ENCODE measurements at regions not wholly inside any gene's neighbourhood (a gene's known extent, or its start where the extent isn't known, plus 50 kb on each side); places are given as distances from the start of the nearest gene placed in this dataset.
"Not testable (repeated sequence)": the region's sequence is repeated elsewhere in the genome, so short reads cannot be mapped to it uniquely, and the experiment has no call there.

DNA sequence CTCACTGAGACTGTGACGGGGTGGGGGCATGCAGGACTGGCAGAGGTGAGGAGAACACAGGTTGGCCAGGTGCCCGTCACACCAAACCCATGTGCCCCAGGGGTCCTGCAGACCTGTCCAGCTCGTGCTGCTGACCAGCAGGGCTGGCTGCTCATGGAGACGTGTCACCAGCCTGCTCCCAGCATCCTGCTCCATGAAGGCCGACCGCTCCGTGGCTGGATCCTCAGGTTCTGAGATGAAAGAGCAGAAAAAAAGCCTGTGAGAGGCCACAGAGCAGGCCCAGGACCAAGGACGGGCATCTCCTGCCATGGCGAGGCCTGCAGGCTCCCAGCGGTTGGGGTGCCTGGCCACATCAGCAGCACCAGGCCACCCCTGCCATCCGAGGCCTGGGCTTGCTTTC lies 71.7 kb upstream of the DRD5 start:
- H3K27ac ChIP-seq (ENCODE audit: low read length), result no peak overlapping the region
- no peaks in the 10 kb centered on the region for H3K27me3 ChIP-seq (ENCODE audit: insufficient read depth, low read depth, low read length)
- no peak for TF ChIP-seq TAF1 (IDR thresholded peaks at IDR 0.05; ENCODE audit: low read depth)
- no peaks in the 10 kb centered on the region for H3K36me3 ChIP-seq (ENCODE audit: insufficient read depth, low read length)
- H3K79me2 ChIP-seq (replicated peaks; ENCODE audit: insufficient read depth, low read length), result no peaks in the 10 kb centered on the region
- no peak overlapping the region for H3K9ac ChIP-seq (ENCODE audit: low read length)
- no peaks in the 10 kb centered on the region for H3F3A ChIP-seq (ENCODE audit: insufficient read depth, low read length, poor library complexity, severe bottlenecking)
- H3K4me3 ChIP-seq (ENCODE audit: low read length), result no peak overlapping the region
- no peaks in the 10 kb centered on the region for H4K20me1 ChIP-seq (ENCODE audit: insufficient read depth)
- no peaks in the 10 kb centered on the region for H3K9me3 ChIP-seq (ENCODE audit: low read length)
- no peaks in the 10 kb centered on the region for H3K9me2 ChIP-seq (ENCODE audit: insufficient read depth, low read length)
- no peak overlapping the region for H2AFZ ChIP-seq (ENCODE audit: low read depth, low read length)
- no peak overlapping the region for H3K4me2 ChIP-seq (ENCODE audit: low read length)

DNA sequence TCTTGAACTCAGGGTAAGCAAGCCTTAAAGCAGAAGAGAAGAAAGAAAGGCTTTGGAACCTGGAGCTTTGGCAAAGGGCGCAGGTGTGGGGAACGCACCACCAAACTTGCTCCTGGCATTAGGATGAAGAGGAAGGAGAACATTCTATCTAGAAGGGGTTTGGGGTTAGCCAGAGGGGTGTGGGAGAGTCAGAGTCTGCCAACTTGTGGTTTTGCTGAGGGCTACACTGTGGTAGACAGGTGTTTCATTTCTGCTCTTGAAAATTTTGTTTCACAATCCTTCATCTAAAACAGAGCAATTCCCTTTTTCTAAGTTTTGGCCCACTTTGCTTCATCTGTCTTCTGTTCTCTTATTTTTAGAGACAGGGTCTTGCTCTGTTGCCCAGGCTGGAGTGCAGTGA lies 66.2 kb upstream of the DRD5 start:
- H3K27ac ChIP-seq (ENCODE audit: low read length); H3F3A ChIP-seq (ENCODE audit: insufficient read depth, low read length, poor library complexity, severe bottlenecking); H3K27me3 ChIP-seq (ENCODE audit: insufficient read depth, low read depth, low read length); H3K9ac ChIP-seq (ENCODE audit: low read length); H3K36me3 ChIP-seq (ENCODE audit: insufficient read depth, low read length); H3K9me3 ChIP-seq (ENCODE audit: low read length); H2AFZ ChIP-seq (ENCODE audit: low read depth, low read length); H3K4me2 ChIP-seq (ENCODE audit: low read length); H4K20me1 ChIP-seq (ENCODE audit: insufficient read depth); H3K4me3 ChIP-seq (ENCODE audit: low read length); H3K9me2 ChIP-seq (ENCODE audit: insufficient read depth, low read length); H3K79me2 ChIP-seq (replicated peaks; ENCODE audit: insufficient read depth, low read length): not testable (repeated sequence)

DNA sequence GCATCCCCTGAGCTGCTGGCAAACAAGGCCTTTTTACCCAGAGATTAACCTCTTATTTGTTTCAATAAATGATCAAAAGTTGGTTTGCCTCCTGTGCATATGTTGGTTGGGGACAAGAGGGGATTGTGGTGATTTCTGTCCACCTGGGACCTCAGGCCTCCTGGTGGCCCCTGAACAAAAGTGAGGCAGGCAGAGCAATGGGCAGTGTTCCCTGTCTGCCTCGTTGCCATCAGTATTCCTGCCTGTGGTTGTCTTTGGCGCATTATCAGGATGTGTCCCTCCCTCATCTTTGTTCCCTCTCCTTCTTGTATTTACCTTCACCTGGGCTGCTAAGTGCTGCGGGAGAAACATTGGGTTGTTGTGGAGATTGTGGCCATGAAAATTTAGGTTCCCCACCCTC lies 65.3 kb upstream of the DRD5 start:
- H3K79me2 ChIP-seq (replicated peaks; ENCODE audit: insufficient read depth, low read length), result no peaks in the 10 kb centered on the region
- H4K20me1 ChIP-seq (ENCODE audit: insufficient read depth), result no peaks in the 10 kb centered on the region

DNA sequence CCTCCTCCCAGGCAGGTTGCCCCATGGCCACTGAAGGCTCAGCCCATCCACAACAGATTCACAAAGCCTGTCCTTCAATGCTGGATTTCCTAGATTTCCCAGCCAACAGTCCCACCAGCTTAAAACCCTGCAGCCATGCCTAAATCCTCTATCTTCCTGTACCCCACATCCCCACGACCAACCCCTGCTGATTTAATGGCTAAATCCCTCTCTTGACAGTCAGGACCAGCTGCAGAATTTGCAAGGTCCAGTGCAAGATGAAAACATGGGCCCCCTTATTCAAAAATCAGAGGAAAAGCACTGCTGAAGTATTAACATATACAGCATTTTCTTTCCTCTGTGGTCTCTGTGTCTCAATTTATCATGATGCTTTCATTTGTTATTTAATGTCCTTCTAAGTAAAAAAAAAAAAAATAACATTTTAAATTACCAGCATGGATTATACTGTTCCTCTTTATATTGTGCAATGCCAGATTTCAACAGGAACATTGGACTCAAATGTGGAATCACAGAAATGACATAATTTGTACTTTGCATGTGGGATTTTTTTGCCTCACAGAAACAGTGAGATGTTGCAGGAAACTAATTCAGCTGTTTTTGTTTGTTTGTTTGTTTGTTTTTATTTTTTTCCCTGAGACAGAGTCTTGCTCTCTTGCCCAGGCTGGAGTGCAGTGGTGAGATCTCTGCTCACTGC lies 63.0 kb upstream of the DRD5 start:
- H3K9me3 ChIP-seq (ENCODE audit: low read length); H4K20me1 ChIP-seq (ENCODE audit: insufficient read depth): not testable (repeated sequence)

More for the DNA sequence above, 65.3 kb upstream of the DRD5 start:
- Histone ChIP-seq H3K36me3 (ENCODE audit: insufficient read depth, low read length) (no peaks in the 10 kb centered on the region), H3K27me3 (ENCODE audit: insufficient read depth, low read depth, low read length) (no peaks in the 10 kb centered on the region), H3K9me2 (ENCODE audit: insufficient read depth, low read length) (no peaks in the 10 kb centered on the region), H3K27ac (ENCODE audit: low read length) (no peak overlapping the region), H3F3A (ENCODE audit: insufficient read depth, low read length, poor library complexity, severe bottlenecking) (no peaks in the 10 kb centered on the region), H3K9ac (ENCODE audit: low read length) (no peak overlapping the region), H2AFZ (ENCODE audit: low read depth, low read length) (no peak overlapping the region), H3K9me3 (ENCODE audit: low read length) (no peaks in the 10 kb centered on the region), H3K4me3 (ENCODE audit: low read length) (no peak overlapping the region), H3K4me2 (ENCODE audit: low read length) (no peak overlapping the region)
- TF ChIP-seq SMC3 (conservative IDR thresholded peaks at IDR 0.05; ENCODE audit: poor library complexity) (no peak), POLR2AphosphoS5 (IDR thresholded peaks at IDR 0.05) (no peak), RAD21 (conservative IDR thresholded peaks at IDR 0.05) (no peak), TAF1 (IDR thresholded peaks at IDR 0.05; ENCODE audit: low read depth) (no peak), EP300 (conservative IDR thresholded peaks at IDR 0.05; ENCODE audit: poor library complexity, severe bottlenecking) (no peak), MXI1 (conservative IDR thresholded peaks at IDR 0.05; ENCODE audit: poor library complexity, severe bottlenecking) (no peak), EZH2 (IDR thresholded peaks at IDR 0.05; ENCODE audit: borderline replicate concordance, insufficient read depth, low read length, poor library complexity, severe bottlenecking) (no peak)
- TF ChIP-seq, protein P1, sequence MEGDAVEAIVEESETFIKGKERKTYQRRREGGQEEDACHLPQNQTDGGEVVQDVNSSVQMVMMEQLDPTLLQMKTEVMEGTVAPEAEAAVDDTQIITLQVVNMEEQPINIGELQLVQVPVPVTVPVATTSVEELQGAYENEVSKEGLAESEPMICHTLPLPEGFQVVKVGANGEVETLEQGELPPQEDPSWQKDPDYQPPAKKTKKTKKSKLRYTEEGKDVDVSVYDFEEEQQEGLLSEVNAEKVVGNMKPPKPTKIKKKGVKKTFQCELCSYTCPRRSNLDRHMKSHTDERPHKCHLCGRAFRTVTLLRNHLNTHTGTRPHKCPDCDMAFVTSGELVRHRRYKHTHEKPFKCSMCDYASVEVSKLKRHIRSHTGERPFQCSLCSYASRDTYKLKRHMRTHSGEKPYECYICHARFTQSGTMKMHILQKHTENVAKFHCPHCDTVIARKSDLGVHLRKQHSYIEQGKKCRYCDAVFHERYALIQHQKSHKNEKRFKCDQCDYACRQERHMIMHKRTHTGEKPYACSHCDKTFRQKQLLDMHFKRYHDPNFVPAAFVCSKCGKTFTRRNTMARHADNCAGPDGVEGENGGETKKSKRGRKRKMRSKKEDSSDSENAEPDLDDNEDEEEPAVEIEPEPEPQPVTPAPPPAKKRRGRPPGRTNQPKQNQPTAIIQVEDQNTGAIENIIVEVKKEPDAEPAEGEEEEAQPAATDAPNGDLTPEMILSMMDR (IDR thresholded peaks at IDR 0.05; ENCODE audit: poor library complexity, severe bottlenecking), result no peak
- TF ChIP-seq, protein P2, sequence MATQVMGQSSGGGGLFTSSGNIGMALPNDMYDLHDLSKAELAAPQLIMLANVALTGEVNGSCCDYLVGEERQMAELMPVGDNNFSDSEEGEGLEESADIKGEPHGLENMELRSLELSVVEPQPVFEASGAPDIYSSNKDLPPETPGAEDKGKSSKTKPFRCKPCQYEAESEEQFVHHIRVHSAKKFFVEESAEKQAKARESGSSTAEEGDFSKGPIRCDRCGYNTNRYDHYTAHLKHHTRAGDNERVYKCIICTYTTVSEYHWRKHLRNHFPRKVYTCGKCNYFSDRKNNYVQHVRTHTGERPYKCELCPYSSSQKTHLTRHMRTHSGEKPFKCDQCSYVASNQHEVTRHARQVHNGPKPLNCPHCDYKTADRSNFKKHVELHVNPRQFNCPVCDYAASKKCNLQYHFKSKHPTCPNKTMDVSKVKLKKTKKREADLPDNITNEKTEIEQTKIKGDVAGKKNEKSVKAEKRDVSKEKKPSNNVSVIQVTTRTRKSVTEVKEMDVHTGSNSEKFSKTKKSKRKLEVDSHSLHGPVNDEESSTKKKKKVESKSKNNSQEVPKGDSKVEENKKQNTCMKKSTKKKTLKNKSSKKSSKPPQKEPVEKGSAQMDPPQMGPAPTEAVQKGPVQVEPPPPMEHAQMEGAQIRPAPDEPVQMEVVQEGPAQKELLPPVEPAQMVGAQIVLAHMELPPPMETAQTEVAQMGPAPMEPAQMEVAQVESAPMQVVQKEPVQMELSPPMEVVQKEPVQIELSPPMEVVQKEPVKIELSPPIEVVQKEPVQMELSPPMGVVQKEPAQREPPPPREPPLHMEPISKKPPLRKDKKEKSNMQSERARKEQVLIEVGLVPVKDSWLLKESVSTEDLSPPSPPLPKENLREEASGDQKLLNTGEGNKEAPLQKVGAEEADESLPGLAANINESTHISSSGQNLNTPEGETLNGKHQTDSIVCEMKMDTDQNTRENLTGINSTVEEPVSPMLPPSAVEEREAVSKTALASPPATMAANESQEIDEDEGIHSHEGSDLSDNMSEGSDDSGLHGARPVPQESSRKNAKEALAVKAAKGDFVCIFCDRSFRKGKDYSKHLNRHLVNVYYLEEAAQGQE (IDR thresholded peaks at IDR 0.05; ENCODE audit: borderline replicate concordance), result no peak

DNA sequence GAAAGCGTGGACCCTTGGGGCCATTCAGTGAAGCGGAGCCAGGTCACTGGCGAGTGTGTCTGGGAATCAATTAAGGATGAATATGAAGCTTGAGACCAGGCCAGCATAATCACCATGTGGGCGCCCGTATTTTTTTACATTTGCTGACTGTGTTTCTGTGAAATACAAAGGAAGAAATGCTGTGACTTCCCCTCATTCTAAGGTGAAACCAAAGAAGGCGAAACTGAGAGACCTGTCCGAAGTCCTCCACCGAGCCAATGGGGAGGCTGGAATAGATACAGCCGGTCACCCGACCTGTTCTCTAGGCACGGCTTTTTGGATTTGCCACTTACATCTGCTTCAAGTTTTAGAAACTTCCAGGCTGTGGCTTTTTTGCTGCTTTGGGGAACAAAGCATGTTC lies 59.3 kb upstream of the DRD5 start:
- H3K4me3 ChIP-seq (ENCODE audit: low read length); H3K9me2 ChIP-seq (ENCODE audit: insufficient read depth, low read length); H4K20me1 ChIP-seq (ENCODE audit: insufficient read depth); H3K9me3 ChIP-seq (ENCODE audit: low read length); H2AFZ ChIP-seq (ENCODE audit: low read depth, low read length); H3K9ac ChIP-seq (ENCODE audit: low read length); H3K36me3 ChIP-seq (ENCODE audit: insufficient read depth, low read length); H3K27ac ChIP-seq (ENCODE audit: low read length); H3K79me2 ChIP-seq (replicated peaks; ENCODE audit: insufficient read depth, low read length); H3K4me2 ChIP-seq (ENCODE audit: low read length); H3F3A ChIP-seq (ENCODE audit: insufficient read depth, low read length, poor library complexity, severe bottlenecking); H3K27me3 ChIP-seq (ENCODE audit: insufficient read depth, low read depth, low read length): not testable (repeated sequence)

More for the DNA sequence above, 63.0 kb upstream of the DRD5 start:
- H3K27me3 ChIP-seq (ENCODE audit: insufficient read depth, low read depth, low read length); H3K27ac ChIP-seq (ENCODE audit: low read length); H3F3A ChIP-seq (ENCODE audit: insufficient read depth, low read length, poor library complexity, severe bottlenecking); H3K9me2 ChIP-seq (ENCODE audit: insufficient read depth, low read length); H3K36me3 ChIP-seq (ENCODE audit: insufficient read depth, low read length); H2AFZ ChIP-seq (ENCODE audit: low read depth, low read length); H3K4me2 ChIP-seq (ENCODE audit: low read length); H3K9ac ChIP-seq (ENCODE audit: low read length); H3K4me3 ChIP-seq (ENCODE audit: low read length); H3K79me2 ChIP-seq (replicated peaks; ENCODE audit: insufficient read depth, low read length): not testable (repeated sequence)
